Peyer's patch (tissue), 4 donors: ENCODE measurements at regions not wholly inside any gene's neighbourhood (a gene's known extent, or its start where the extent isn't known, plus 50 kb on each side); places are given as distances from the start of the nearest gene placed in this dataset.

Source experiments
- DNase-seq, 3 donors: peaks; one replicate each; pipeline ENCODE4 v3.0.0-alpha.2; 2017 to 2019
- H3K27ac ChIP-seq, 4 donors: fragments of 200-600 bp; sonication (generic); one replicate each; pipeline ENCODE4 v1.5.1; 2016 to 2019
- H3K27me3 ChIP-seq, 2 donors: fragments of 200-600 bp; sonication (generic); one replicate each; pipeline ENCODE4 v1.5.1; 2019
- H3K36me3 ChIP-seq, 3 donors: fragments of 200-600 bp; sonication (generic); one replicate each; pipeline ENCODE4 v1.5.1; 2016 to 2019
- H3K4me1 ChIP-seq, 4 donors: fragments of 200-600 bp; sonication (generic); one replicate each; pipeline ENCODE4 v1.5.1; 2016 to 2019
- H3K4me3 ChIP-seq, 4 donors: fragments of 200-600 bp; sonication (generic); 1 replicate in 3 of 4; 2 replicates in 1 of 4; pipeline ENCODE4 v1.5.1; 2016 to 2019; ENCODE audit warnings: mild to moderate bottlenecking in 1 of 4
- H3K9me3 ChIP-seq, 4 donors: fragments of 200-600 bp; sonication (generic); one replicate each; pipeline ENCODE4 v1.5.1; 2016 to 2019; ENCODE audit warnings: mild to moderate bottlenecking in 1 of 4
- POLR2A ChIP-seq, 2 donors: fragments of 450-650 bp; IDR thresholded peaks; one replicate each; pipeline ENCODE4 v1.5.1; 2017; ENCODE audit warnings: antibody characterized with exemption in 2 of 2, mild to moderate bottlenecking in 2 of 2, moderate library complexity in 2 of 2
- TF ChIP-seq, protein P1 (sequence below), 6 experiments: fragments of 450-650 bp in 4 of 6; fragments of 200-600 bp in 2 of 6; sonication (generic) in 1 of 6; IDR thresholded peaks; one replicate each; pipeline ENCODE4 v1.5.1; 2017 to 2019; ENCODE audit warnings: antibody characterized with exemption in 6 of 6, mild to moderate bottlenecking in 3 of 6, moderate library complexity in 1 of 6

DNA sequence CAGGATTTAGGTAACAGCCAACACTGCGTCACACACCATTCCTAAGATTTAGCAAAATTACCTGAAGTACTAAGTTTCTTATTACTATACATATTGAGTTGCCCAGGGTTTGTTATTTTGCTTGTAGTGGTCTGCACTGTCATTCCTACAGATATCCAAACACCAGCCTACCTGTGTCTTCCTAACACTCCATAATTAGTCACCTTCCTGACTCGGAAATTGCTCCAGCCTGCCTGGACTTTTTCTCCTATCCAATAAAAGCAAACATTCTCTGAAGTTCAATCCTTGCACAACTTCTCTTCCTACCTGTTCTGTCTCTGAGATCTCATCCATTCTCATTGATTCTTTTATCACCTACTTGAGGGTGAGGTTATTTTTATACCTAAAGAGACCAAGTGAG is 243.9 kb downstream of the NR2F1-AS1 start:
- no peaks in the 10 kb centered on the region for H3K27me3 ChIP-seq
- H3K4me3 ChIP-seq = no peak overlapping the region
- no peak for TF ChIP-seq POLR2A (IDR thresholded peaks at IDR 0.05)
- TF ChIP-seq, protein P1, sequence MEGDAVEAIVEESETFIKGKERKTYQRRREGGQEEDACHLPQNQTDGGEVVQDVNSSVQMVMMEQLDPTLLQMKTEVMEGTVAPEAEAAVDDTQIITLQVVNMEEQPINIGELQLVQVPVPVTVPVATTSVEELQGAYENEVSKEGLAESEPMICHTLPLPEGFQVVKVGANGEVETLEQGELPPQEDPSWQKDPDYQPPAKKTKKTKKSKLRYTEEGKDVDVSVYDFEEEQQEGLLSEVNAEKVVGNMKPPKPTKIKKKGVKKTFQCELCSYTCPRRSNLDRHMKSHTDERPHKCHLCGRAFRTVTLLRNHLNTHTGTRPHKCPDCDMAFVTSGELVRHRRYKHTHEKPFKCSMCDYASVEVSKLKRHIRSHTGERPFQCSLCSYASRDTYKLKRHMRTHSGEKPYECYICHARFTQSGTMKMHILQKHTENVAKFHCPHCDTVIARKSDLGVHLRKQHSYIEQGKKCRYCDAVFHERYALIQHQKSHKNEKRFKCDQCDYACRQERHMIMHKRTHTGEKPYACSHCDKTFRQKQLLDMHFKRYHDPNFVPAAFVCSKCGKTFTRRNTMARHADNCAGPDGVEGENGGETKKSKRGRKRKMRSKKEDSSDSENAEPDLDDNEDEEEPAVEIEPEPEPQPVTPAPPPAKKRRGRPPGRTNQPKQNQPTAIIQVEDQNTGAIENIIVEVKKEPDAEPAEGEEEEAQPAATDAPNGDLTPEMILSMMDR (IDR thresholded peaks at IDR 0.05) = no peak
- no peaks in the 10 kb centered on the region for H3K4me1 ChIP-seq
- no peaks in the 10 kb centered on the region for H3K9me3 ChIP-seq
- H3K27ac ChIP-seq = no peak overlapping the region
- no peak for DNase-seq
- H3K36me3 ChIP-seq = no peaks in the 10 kb centered on the region

- TF ChIP-seq, protein P1 (IDR thresholded peaks at IDR 0.05) = no peak
- TF ChIP-seq POLR2A (IDR thresholded peaks at IDR 0.05) = no peak
- H3K27ac ChIP-seq = no peak overlapping the region
- no peaks in the 10 kb centered on the region for H3K9me3 ChIP-seq
- no peak for DNase-seq
- H3K4me3 ChIP-seq = no peak overlapping the region
- no peaks in the 10 kb centered on the region for H3K27me3 ChIP-seq
- H3K4me1 ChIP-seq = no peaks in the 10 kb centered on the region
- H3K36me3 ChIP-seq = no peaks in the 10 kb centered on the region
Observed at GRCh38 chr5:93336330-93337110, 244.5 kb downstream of the NR2F1-AS1 start.

DNA sequence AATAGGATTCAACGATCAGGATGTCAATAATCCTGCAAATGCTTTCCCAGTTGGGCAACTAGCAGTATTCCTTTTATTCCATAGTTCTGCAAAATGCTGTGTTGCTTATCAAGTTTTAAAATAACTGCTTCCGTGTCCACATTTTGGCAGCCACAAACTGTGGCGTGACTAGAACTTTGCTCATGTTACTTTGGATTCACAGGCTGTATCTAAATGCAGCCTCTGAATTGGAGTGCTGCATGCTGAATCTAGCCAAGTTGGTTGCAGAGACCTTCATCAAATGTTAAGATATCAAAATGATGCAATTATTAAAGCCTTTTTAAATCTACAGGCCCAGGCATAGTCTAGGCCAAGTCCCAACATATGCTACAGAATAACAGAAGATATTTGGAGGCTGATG is 249.2 kb downstream of the NR2F1-AS1 start:
- no peaks in the 10 kb centered on the region for H3K9me3 ChIP-seq
- no peak for DNase-seq
- TF ChIP-seq, protein P1 (IDR thresholded peaks at IDR 0.05) = no peak
- TF ChIP-seq POLR2A (IDR thresholded peaks at IDR 0.05) = no peak
- H3K27ac ChIP-seq = no peak overlapping the region
- no peaks in the 10 kb centered on the region for H3K27me3 ChIP-seq
- H3K4me3 ChIP-seq = no peak overlapping the region
- H3K4me1 ChIP-seq = no peaks in the 10 kb centered on the region
- no peaks in the 10 kb centered on the region for H3K36me3 ChIP-seq

- Histone ChIP-seq H3K4me3 (no peak overlapping the region), H3K27me3 (no peaks in the 10 kb centered on the region), H3K4me1 (no peaks in the 10 kb centered on the region), H3K36me3 (no peaks in the 10 kb centered on the region), H3K9me3 (no peaks in the 10 kb centered on the region), H3K27ac (no peak overlapping the region)
- no peak for TF ChIP-seq POLR2A (IDR thresholded peaks at IDR 0.05)
- TF ChIP-seq, protein P1 (IDR thresholded peaks at IDR 0.05) = no peak
- DNase-seq = no peak
Observed at GRCh38 chr5:93331241-93331640, 249.8 kb downstream of the NR2F1-AS1 start.

DNA sequence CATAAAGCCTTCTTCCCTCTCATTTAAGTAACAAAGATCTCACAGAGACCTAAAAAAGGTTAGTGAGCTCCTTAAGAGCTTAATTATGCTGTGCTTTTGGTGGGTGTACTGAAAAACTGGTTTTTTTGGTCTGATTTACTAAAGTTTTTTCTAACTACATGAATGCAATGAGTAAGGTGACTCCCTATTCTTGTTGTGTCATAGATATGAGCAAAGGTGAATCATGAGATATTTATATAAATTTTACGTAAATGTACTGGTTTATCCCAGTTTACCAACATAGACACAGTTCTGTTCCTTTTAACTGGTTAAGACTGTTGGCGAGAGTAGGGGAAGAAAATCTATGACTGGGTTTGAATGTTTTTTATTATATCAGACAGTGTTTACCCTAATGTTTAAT is 250.5 kb downstream of the NR2F1-AS1 start:
- H3K4me1 ChIP-seq = no peaks in the 10 kb centered on the region
- no peak for DNase-seq
- TF ChIP-seq, protein P1 (IDR thresholded peaks at IDR 0.05) = no peak
- TF ChIP-seq POLR2A (IDR thresholded peaks at IDR 0.05) = no peak
- H3K27me3 ChIP-seq = no peaks in the 10 kb centered on the region
- no peaks in the 10 kb centered on the region for H3K36me3 ChIP-seq
- no peak overlapping the region for H3K4me3 ChIP-seq
- H3K27ac ChIP-seq = no peak overlapping the region
- no peaks in the 10 kb centered on the region for H3K9me3 ChIP-seq
